HepG2 (cell line): ENCODE measurements at regions not wholly inside any gene's neighbourhood (a gene's known extent, or its start where the extent isn't known, plus 50 kb on each side); places are given as distances from the start of the nearest gene placed in this dataset.

Experiments
- ATAC-seq: fragments of 200-7000 bp; cut with Tn5 transposase; 3 replicates; pipeline ENCODE4 v1.9.1; 2020; ENCODE audit warnings: mild to moderate bottlenecking, moderate library complexity
- BruUV-seq: library from RNA; stranded (reverse); fragments of 400-500 nt; replicated peaks from 2 replicates; lab custom pipeline; 2021; lab: Mats Ljungman, UMichigan
- CTCF ChIA-PET: fragments of 300-600 bp; formaldehyde crosslinking; extraction: SDS; loops from one replicate; lab custom pipeline; 2021; ENCODE audit warnings: low total read pairs, inconsistent platforms, low intra/inter-chr PET ratio; lab: Yijun Ruan, JAX
- POLR2A ChIA-PET: fragments of 350-600 bp; sonication (Branson Sonifier 250); formaldehyde crosslinking; loops from one replicate; lab custom pipeline; 2020; ENCODE audit warnings: antibody characterized with exemption, inconsistent platforms; lab: Yijun Ruan, JAX
- DNase-seq: peaks from one replicate; pipeline ENCODE4 v3.0.0-alpha.2; 2015; ENCODE audit warnings: low spot score
- FAIRE-seq: peaks from 3 replicates; lab custom pipeline; 2011; peaks lifted over from hg19 to GRCh38; lab: Jason Lieb, UNC
- H2AFZ ChIP-seq: one replicate; pipeline ENCODE4 v1.6.1; 2011; ENCODE audit warnings: low read length, inconsistent platforms
- H3K27ac ChIP-seq: fragments of 300-600 bp; 3 replicates; pipeline ENCODE4 v1.8.0; 2011; ENCODE audit warnings: mixed run types, mild to moderate bottlenecking, mixed read lengths, low read length, inconsistent platforms; ENCODE audit not compliant: insufficient read depth; ENCODE audit errors: extremely low read length
- H3K27me3 ChIP-seq, 2 experiments: fragments of 200-600 bp in 1 of 2; 2 replicates in 1 of 2; 3 replicates in 1 of 2; pipeline versions ENCODE4 v1.6.0 to v1.8.0; 2011; ENCODE audit warnings: low read length in 2 of 2, mild to moderate bottlenecking in 2 of 2, moderate library complexity in 2 of 2, inconsistent platforms in 1 of 2; ENCODE audit not compliant: insufficient read depth in 2 of 2, control insufficient read depth in 1 of 2
- H3K36me3 ChIP-seq, 2 experiments: fragments of 200-600 bp in 1 of 2; replicated peaks in 1 of 2; 2 replicates in 1 of 2; 3 replicates in 1 of 2; pipeline versions ENCODE4 v1.5.1 to v1.8.0; 2011; ENCODE audit warnings: low read length in 2 of 2, inconsistent platforms in 1 of 2; ENCODE audit not compliant: insufficient read depth in 2 of 2, control insufficient read depth in 1 of 2
- H3K4me1 ChIP-seq: 2 replicates; pipeline ENCODE4 v1.5.1; 2012; ENCODE audit warnings: low read length, inconsistent platforms; ENCODE audit not compliant: insufficient read depth
- H3K4me2 ChIP-seq: 2 replicates; pipeline ENCODE4 v1.6.0; 2011; ENCODE audit warnings: low read depth, low read length, inconsistent platforms
- H3K4me3 ChIP-seq, 3 experiments: fragments of 200-600 bp in 1 of 3; sonication (generic), shearing (Covaris generic) in 1 of 3; replicated peaks in 1 of 3; 2 replicates each; pipeline ENCODE4 v1.5.1; 2011 to 2016; ENCODE audit warnings: low read length in 3 of 3, inconsistent platforms in 2 of 3, low read depth in 2 of 3, mild to moderate bottlenecking in 2 of 3, control low read depth in 1 of 3, mixed read lengths in 1 of 3; ENCODE audit not compliant: insufficient read depth in 1 of 3
- H3K79me2 ChIP-seq: one replicate; pipeline ENCODE4 v1.6.1; 2011; ENCODE audit warnings: low read length, inconsistent platforms; ENCODE audit not compliant: insufficient read depth
- H3K9ac ChIP-seq: 2 replicates; pipeline ENCODE4 v1.6.0; 2011; ENCODE audit warnings: mild to moderate bottlenecking, low read depth, low read length, inconsistent platforms; ENCODE audit not compliant: insufficient read depth
- H3K9me3 ChIP-seq: 2 replicates; pipeline ENCODE4 v1.5.1; 2012; ENCODE audit warnings: mild to moderate bottlenecking, low read length
- H4K20me1 ChIP-seq: 2 replicates; pipeline ENCODE4 v1.6.0; 2011; ENCODE audit warnings: inconsistent platforms, mild to moderate bottlenecking, low read length, moderate library complexity; ENCODE audit not compliant: insufficient read depth
- DZIP1 ChIP-seq: sonication (generic); formaldehyde crosslinking; IDR thresholded peaks from 2 replicates; pipeline ENCODE4 v1.5.0; 2020; ENCODE audit warnings: mild to moderate bottlenecking, missing genetic modification reagents
- E2F2 ChIP-seq: sonication (generic); formaldehyde crosslinking; IDR thresholded peaks from 2 replicates; pipeline ENCODE4 v1.4.0; 2020; ENCODE audit warnings: missing genetic modification reagents, borderline replicate concordance
- ELK4 ChIP-seq: sonication (generic); formaldehyde crosslinking; IDR thresholded peaks from 2 replicates; pipeline ENCODE4 v1.9.0; 2021; ENCODE audit warnings: missing genetic modification reagents, borderline replicate concordance
- JDP2 ChIP-seq: sonication (generic); formaldehyde crosslinking; IDR thresholded peaks from 2 replicates; pipeline ENCODE4 v1.8.1; 2022; ENCODE audit warnings: missing genetic modification reagents, borderline replicate concordance
- SP4 ChIP-seq: sonication (generic); formaldehyde crosslinking; IDR thresholded peaks from 2 replicates; pipeline ENCODE4 v1.8.1; 2023; ENCODE audit warnings: mild to moderate bottlenecking, missing genetic modification reagents
- TARDBP ChIP-seq: sonication (generic); formaldehyde crosslinking; IDR thresholded peaks from 2 replicates; pipeline ENCODE4 v1.8.0; 2022; ENCODE audit warnings: mild to moderate bottlenecking, missing genetic modification reagents
- YEATS4 ChIP-seq: sonication (generic); formaldehyde crosslinking; IDR thresholded peaks from 2 replicates; pipeline ENCODE4 v1.4.0; 2020; ENCODE audit warnings: missing genetic modification reagents, borderline replicate concordance
- ZMYM4 ChIP-seq: sonication (generic); formaldehyde crosslinking; IDR thresholded peaks from 2 replicates; pipeline ENCODE4 v1.8.1; 2023; ENCODE audit warnings: mild to moderate bottlenecking, missing genetic modification reagents
- ZNF580 ChIP-seq: IDR thresholded peaks from 2 replicates; pipeline ENCODE4 v1.6.1; 2016; ENCODE audit warnings: low read depth, borderline replicate concordance
- in situ Hi-C: cut with HindIII; loops from 2 replicates; pipeline ENCODE4 v1.10.0; 2017; ENCODE audit warnings: low pct_unique_long_range_greater_than_20kb; ENCODE audit not compliant: extremely low pct_ligation_motif_present
- intact Hi-C: fragments of 100-400 bp; cut with micrococcal nuclease; formaldehyde crosslinking; loops from one replicate; pipeline ENCODE4 v1.10.0; 2022; ENCODE audit not compliant: unreplicated experiment
- TF ChIP-seq, protein P1 (sequence below): sonication (generic); formaldehyde crosslinking; IDR thresholded peaks from 2 replicates; pipeline ENCODE4 v1.4.0; 2020; ENCODE audit warnings: missing genetic modification reagents
- TF ChIP-seq, protein P2 (sequence below): IDR thresholded peaks from 2 replicates; pipeline ENCODE4 v1.6.1; 2012; ENCODE audit warnings: inconsistent platforms
- TF ChIP-seq, protein P3 (sequence below): sonication (generic); formaldehyde crosslinking; IDR thresholded peaks from 2 replicates; pipeline ENCODE4 v1.4.0; 2020; ENCODE audit warnings: missing genetic modification reagents

DNA sequence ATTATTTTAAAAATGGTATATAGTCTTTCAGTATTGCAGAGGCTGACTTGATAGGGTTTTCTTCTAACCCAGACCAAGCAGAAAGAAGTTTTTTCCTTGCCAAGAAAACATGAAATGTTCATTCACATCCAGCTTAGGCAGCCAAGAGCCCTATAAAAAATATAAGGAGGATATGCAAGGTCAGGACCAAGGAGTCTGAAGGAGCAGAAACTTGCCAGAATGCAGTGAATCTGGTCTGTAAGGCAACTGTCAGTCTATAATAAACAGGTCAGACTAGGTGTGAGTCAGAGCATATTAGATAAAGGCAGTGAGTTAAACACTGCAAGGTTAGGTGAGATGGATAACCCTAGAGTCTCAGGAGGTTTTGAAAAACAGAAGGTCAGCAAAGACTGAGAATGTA, 645.5 kb downstream of the C12orf50 start:
- intact Hi-C loops (no loop called here), in situ Hi-C loops (no loop called here)
- FAIRE-seq = no peak
- BruUV-seq = no TSS peak
- H3K36me3 ChIP-seq = no peaks in the 10 kb centered on the region
- H2AFZ ChIP-seq = no peak overlapping the region
- no peak overlapping the region for H3K27ac ChIP-seq
- no peak overlapping the region for H3K4me3 ChIP-seq
- no peaks in the 10 kb centered on the region for H3K27me3 ChIP-seq
- H4K20me1 ChIP-seq = no peaks in the 10 kb centered on the region
- TF ChIP-seq, protein P1, sequence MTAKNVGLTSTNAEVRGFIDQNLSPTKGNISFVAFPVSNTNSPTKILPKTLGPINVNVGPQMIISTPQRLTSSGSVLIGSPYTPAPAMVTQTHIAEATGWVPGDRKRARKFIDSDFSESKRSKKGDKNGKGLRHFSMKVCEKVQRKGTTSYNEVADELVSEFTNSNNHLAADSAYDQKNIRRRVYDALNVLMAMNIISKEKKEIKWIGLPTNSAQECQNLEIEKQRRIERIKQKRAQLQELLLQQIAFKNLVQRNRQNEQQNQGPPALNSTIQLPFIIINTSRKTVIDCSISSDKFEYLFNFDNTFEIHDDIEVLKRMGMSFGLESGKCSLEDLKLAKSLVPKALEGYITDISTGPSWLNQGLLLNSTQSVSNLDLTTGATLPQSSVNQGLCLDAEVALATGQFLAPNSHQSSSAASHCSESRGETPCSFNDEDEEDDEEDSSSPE (CRISPR knock-in tag) = no peak
- TF ChIP-seq, protein P2, sequence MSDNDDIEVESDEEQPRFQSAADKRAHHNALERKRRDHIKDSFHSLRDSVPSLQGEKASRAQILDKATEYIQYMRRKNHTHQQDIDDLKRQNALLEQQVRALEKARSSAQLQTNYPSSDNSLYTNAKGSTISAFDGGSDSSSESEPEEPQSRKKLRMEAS = no peak
- TF ChIP-seq JDP2 (CRISPR knock-in tag) (no peak), YEATS4 (no peak), SP4 (CRISPR knock-in tag) (no peak), ZMYM4 (no peak), ZNF580 (CRISPR knock-in tag) (no peak), ELK4 (CRISPR knock-in tag) (no peak), TARDBP (no peak), DZIP1 (CRISPR knock-in tag) (no peak), E2F2 (CRISPR knock-in tag) (no peak)
- TF ChIP-seq, protein P3, sequence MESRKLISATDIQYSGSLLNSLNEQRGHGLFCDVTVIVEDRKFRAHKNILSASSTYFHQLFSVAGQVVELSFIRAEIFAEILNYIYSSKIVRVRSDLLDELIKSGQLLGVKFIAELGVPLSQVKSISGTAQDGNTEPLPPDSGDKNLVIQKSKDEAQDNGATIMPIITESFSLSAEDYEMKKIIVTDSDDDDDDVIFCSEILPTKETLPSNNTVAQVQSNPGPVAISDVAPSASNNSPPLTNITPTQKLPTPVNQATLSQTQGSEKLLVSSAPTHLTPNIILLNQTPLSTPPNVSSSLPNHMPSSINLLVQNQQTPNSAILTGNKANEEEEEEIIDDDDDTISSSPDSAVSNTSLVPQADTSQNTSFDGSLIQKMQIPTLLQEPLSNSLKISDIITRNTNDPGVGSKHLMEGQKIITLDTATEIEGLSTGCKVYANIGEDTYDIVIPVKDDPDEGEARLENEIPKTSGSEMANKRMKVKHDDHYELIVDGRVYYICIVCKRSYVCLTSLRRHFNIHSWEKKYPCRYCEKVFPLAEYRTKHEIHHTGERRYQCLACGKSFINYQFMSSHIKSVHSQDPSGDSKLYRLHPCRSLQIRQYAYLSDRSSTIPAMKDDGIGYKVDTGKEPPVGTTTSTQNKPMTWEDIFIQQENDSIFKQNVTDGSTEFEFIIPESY (CRISPR knock-in tag) = no peak
- ATAC-seq = no peak
- POLR2A ChIA-PET = no interaction called here
- CTCF ChIA-PET = no interaction called here
- H3K4me2 ChIP-seq = no peak overlapping the region
- H3K9ac ChIP-seq = no peak overlapping the region
- no peaks in the 10 kb centered on the region for H3K79me2 ChIP-seq
- H3K9me3 ChIP-seq = peaks cover 48% of the 10 kb centered on the region
- no peaks in the 10 kb centered on the region for H3K4me1 ChIP-seq
- DNase-seq = no peak
